Renal cortical epithelial cell (primary cell): ENCODE measurements at regions not wholly inside any gene's neighbourhood (a gene's known extent, or its start where the extent isn't known, plus 50 kb on each side); places are given as distances from the start of the nearest gene placed in this dataset.
A peak's percentile ranks its signal among the peaks of the same experiment; 100 is the strongest.

Source experiments
- DNase-seq: peaks from one replicate; pipeline ENCODE4 v3.0.0-alpha.2; 2011; ENCODE audit warnings: low read depth

- DNase-seq: no peak
These were observed 54.0 kb upstream of the PRPS1L1 start for GRCh38 chr7:18081617-18082016.

- no peak for DNase-seq
These were observed 54.5 kb upstream of the PRPS1L1 start for GRCh38 chr7:18082169-18082568.

- no peak for DNase-seq
These were observed 58.7 kb upstream of the PRPS1L1 start for GRCh38 chr7:18086165-18087025.

- DNase-seq: no peak
These were observed 59.5 kb upstream of the PRPS1L1 start for GRCh38 chr7:18087026-18087686.

- DNase-seq: no peak
These were observed 60.0 kb upstream of the PRPS1L1 start for GRCh38 chr7:18087687-18088078.

GRCh38 chr7:18096087-18096486 lies 68.4 kb upstream of the PRPS1L1 start:
- no peak for DNase-seq

- no peak for DNase-seq
These were observed 74.9 kb upstream of the PRPS1L1 start for GRCh38 chr7:18102576-18102975.

GRCh38 chr7:18103436-18104218 lies 76.0 kb upstream of the PRPS1L1 start:
- DNase-seq: no peak

- DNase-seq: peak; percentile 42
These were observed 82.1 kb upstream of the PRPS1L1 start for GRCh38 chr7:18109762-18110161.

GRCh38 chr7:18116661-18117060 lies 89.0 kb upstream of the PRPS1L1 start:
- peak; percentile 61 for DNase-seq

- DNase-seq: no peak
These were observed 89.8 kb upstream of the PRPS1L1 start for GRCh38 chr7:18117482-18117881.

- no peak for DNase-seq
These were observed 92.3 kb upstream of the PRPS1L1 start for GRCh38 chr7:18119985-18120384.

GRCh38 chr7:18123508-18124239 lies 96.0 kb upstream of the PRPS1L1 start:
- no peak for DNase-seq

- no peak for DNase-seq
These were observed 97.8 kb upstream of the PRPS1L1 start for GRCh38 chr7:18125476-18125875.

GRCh38 chr7:18126281-18126680 lies 98.6 kb upstream of the PRPS1L1 start:
- peak; percentile 90 for DNase-seq

- DNase-seq: no peak
These were observed 101.2 kb upstream of the PRPS1L1 start for GRCh38 chr7:18128846-18129245.

GRCh38 chr7:18132811-18133210 lies 105.2 kb upstream of the PRPS1L1 start:
- no peak for DNase-seq

GRCh38 chr7:18133921-18134320 lies 106.3 kb upstream of the PRPS1L1 start:
- no peak for DNase-seq

GRCh38 chr7:18140943-18141342 lies 113.3 kb upstream of the PRPS1L1 start:
- no peak for DNase-seq

- DNase-seq: no peak
These were observed 116.5 kb upstream of the PRPS1L1 start for GRCh38 chr7:18144166-18144565.

- DNase-seq: no peak
These were observed 117.5 kb upstream of the PRPS1L1 start for GRCh38 chr7:18145160-18145559.

- DNase-seq: no peak
These were observed 123.8 kb upstream of the PRPS1L1 start for GRCh38 chr7:18151422-18151821.
